A549 (cell line): ENCODE measurements at regions not wholly inside any gene's neighbourhood (a gene's known extent, or its start where the extent isn't known, plus 50 kb on each side); places are given as distances from the start of the nearest gene placed in this dataset.

Experiments
- BHLHE40 ChIP-seq: IDR thresholded peaks from 2 replicates; pipeline ENCODE4 v1.6.1; 2012; ENCODE audit warnings: low read depth, low read length, inconsistent platforms
- CEBPB ChIP-seq, 2 experiments: fragments of >200 bp in 1 of 2; sonication (Bioruptor Twin) in 1 of 2; formaldehyde crosslinking in 1 of 2; IDR thresholded peaks; 2 replicates each; pipeline ENCODE4 v1.6.1; 2012 to 2016
- EP300 ChIP-seq, 2 experiments: fragments of >200 bp; sonication (Bioruptor Twin); formaldehyde crosslinking; IDR thresholded peaks; 2 replicates in 1 of 2; 3 replicates in 1 of 2; pipeline ENCODE4 v1.6.1; 2016 to 2017
- ESRRA ChIP-seq: fragments of 150-350 bp; IDR thresholded peaks from 2 replicates; pipeline ENCODE4 v1.6.1; 2014; ENCODE audit warnings: mild to moderate bottlenecking, low read length, borderline replicate concordance
- HOXB13 ChIP-seq: fragments of 250-450 bp; sonication (Bioruptor Pico); IDR thresholded peaks from 2 replicates; pipeline ENCODE4 v1.5.0; 2020; ENCODE audit warnings: low read depth, mild to moderate bottlenecking, moderate library complexity
- KDM5A ChIP-seq: fragments of 200-600 bp; sonication (generic); IDR thresholded peaks from 2 replicates; pipeline ENCODE4 v1.6.1; 2016; ENCODE audit warnings: antibody characterized with exemption, mild to moderate bottlenecking
- POLR2A ChIP-seq: IDR thresholded peaks from 2 replicates; pipeline ENCODE4 v1.6.1; 2012; ENCODE audit warnings: mild to moderate bottlenecking, low read length
- TF ChIP-seq, protein P1 (sequence below): fragments of >200 bp; sonication (Bioruptor Twin); formaldehyde crosslinking; IDR thresholded peaks from 3 replicates; pipeline ENCODE4 v1.5.1; 2016
- TF ChIP-seq, protein P2 (sequence below): fragments of 200-600 bp; sonication (generic); IDR thresholded peaks from 2 replicates; pipeline ENCODE4 v1.6.1; 2016; ENCODE audit warnings: antibody characterized with exemption, mild to moderate bottlenecking, moderate library complexity
- TF ChIP-seq, protein P3 (sequence below): fragments of 450-650 bp; IDR thresholded peaks from 2 replicates; pipeline ENCODE4 v1.6.1; 2014; ENCODE audit warnings: antibody characterized with exemption
- TF ChIP-seq, protein P4 (sequence below): IDR thresholded peaks from 2 replicates; pipeline ENCODE4 v1.6.1; 2012

DNA sequence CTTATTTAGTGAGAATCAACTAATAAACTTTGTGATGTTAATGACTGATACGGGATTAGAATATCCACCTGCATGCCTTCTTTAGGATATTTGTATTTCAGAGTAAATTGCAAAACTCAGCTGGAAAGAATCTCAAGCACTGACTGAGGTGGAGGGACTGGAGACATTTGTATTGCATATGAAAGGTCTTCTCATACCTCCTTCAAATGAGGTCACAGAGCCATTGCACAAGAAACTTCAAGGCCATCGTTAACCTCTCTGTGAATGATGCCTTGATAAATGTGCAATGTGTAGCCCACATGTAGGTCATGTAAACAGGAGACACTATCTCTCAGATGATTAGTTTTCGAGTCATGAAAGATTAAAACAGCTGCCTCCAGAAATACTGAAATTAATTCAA is 531.7 kb upstream of the PLXNA2 start:
- TF ChIP-seq, protein P1, sequence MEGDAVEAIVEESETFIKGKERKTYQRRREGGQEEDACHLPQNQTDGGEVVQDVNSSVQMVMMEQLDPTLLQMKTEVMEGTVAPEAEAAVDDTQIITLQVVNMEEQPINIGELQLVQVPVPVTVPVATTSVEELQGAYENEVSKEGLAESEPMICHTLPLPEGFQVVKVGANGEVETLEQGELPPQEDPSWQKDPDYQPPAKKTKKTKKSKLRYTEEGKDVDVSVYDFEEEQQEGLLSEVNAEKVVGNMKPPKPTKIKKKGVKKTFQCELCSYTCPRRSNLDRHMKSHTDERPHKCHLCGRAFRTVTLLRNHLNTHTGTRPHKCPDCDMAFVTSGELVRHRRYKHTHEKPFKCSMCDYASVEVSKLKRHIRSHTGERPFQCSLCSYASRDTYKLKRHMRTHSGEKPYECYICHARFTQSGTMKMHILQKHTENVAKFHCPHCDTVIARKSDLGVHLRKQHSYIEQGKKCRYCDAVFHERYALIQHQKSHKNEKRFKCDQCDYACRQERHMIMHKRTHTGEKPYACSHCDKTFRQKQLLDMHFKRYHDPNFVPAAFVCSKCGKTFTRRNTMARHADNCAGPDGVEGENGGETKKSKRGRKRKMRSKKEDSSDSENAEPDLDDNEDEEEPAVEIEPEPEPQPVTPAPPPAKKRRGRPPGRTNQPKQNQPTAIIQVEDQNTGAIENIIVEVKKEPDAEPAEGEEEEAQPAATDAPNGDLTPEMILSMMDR: no peak
- TF ChIP-seq, protein P2, sequence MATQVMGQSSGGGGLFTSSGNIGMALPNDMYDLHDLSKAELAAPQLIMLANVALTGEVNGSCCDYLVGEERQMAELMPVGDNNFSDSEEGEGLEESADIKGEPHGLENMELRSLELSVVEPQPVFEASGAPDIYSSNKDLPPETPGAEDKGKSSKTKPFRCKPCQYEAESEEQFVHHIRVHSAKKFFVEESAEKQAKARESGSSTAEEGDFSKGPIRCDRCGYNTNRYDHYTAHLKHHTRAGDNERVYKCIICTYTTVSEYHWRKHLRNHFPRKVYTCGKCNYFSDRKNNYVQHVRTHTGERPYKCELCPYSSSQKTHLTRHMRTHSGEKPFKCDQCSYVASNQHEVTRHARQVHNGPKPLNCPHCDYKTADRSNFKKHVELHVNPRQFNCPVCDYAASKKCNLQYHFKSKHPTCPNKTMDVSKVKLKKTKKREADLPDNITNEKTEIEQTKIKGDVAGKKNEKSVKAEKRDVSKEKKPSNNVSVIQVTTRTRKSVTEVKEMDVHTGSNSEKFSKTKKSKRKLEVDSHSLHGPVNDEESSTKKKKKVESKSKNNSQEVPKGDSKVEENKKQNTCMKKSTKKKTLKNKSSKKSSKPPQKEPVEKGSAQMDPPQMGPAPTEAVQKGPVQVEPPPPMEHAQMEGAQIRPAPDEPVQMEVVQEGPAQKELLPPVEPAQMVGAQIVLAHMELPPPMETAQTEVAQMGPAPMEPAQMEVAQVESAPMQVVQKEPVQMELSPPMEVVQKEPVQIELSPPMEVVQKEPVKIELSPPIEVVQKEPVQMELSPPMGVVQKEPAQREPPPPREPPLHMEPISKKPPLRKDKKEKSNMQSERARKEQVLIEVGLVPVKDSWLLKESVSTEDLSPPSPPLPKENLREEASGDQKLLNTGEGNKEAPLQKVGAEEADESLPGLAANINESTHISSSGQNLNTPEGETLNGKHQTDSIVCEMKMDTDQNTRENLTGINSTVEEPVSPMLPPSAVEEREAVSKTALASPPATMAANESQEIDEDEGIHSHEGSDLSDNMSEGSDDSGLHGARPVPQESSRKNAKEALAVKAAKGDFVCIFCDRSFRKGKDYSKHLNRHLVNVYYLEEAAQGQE: no peak
- TF ChIP-seq BHLHE40 (no peak), POLR2A (no peak), EP300 (IDR thresholded peaks at IDR 0.05) (no peak), KDM5A (no peak), ESRRA (no peak), CEBPB (IDR thresholded peaks at IDR 0.05) (no peak), HOXB13 (CRISPR knock-in tag) (no peak)
- TF ChIP-seq, protein P3, sequence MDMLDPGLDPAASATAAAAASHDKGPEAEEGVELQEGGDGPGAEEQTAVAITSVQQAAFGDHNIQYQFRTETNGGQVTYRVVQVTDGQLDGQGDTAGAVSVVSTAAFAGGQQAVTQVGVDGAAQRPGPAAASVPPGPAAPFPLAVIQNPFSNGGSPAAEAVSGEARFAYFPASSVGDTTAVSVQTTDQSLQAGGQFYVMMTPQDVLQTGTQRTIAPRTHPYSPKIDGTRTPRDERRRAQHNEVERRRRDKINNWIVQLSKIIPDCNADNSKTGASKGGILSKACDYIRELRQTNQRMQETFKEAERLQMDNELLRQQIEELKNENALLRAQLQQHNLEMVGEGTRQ: no peak
- TF ChIP-seq, protein P4, sequence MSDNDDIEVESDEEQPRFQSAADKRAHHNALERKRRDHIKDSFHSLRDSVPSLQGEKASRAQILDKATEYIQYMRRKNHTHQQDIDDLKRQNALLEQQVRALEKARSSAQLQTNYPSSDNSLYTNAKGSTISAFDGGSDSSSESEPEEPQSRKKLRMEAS: no peak
